Non-pigmented ciliary epithelial cell (primary cell): ENCODE measurements at regions not wholly inside any gene's neighbourhood (a gene's known extent, or its start where the extent isn't known, plus 50 kb on each side); places are given as distances from the start of the nearest gene placed in this dataset.
A peak's percentile ranks its signal among the peaks of the same experiment; 100 is the strongest.

Experiments used
- DNase-seq: peaks from one replicate; pipeline ENCODE4 v3.0.0-alpha.2; 2010; ENCODE audit warnings: low read depth

- no peak for DNase-seq
These were observed 238.4 kb downstream of the ZEB2 start for GRCh38 chr2:144281476-144281875.

- DNase-seq: no peak
These were observed 239.9 kb downstream of the ZEB2 start for GRCh38 chr2:144280009-144280408.

GRCh38 chr2:144279165-144279564 is 240.8 kb downstream of the ZEB2 start:
- DNase-seq: no peak

GRCh38 chr2:144277622-144278354 is 242.1 kb downstream of the ZEB2 start:
- DNase-seq: no peak

- no peak for DNase-seq
These were observed 244.6 kb downstream of the ZEB2 start for GRCh38 chr2:144275340-144275739.

- no peak for DNase-seq
These were observed 245.8 kb downstream of the ZEB2 start for GRCh38 chr2:144274131-144274530.

- no peak for DNase-seq
These were observed 249.0 kb downstream of the ZEB2 start for GRCh38 chr2:144270951-144271350.

- no peak for DNase-seq
These were observed 251.8 kb downstream of the ZEB2 start for GRCh38 chr2:144268036-144268678.

- DNase-seq: no peak
These were observed 252.7 kb downstream of the ZEB2 start for GRCh38 chr2:144267239-144267638.

- DNase-seq: no peak
These were observed 254.3 kb downstream of the ZEB2 start for GRCh38 chr2:144265654-144266053.

- no peak for DNase-seq
These were observed 258.0 kb downstream of the ZEB2 start for GRCh38 chr2:144261966-144262365.

- no peak for DNase-seq
These were observed 258.6 kb downstream of the ZEB2 start for GRCh38 chr2:144261336-144261735.

GRCh38 chr2:144259332-144259731 is 260.6 kb downstream of the ZEB2 start:
- DNase-seq: no peak

- no peak for DNase-seq
These were observed 261.8 kb downstream of the ZEB2 start for GRCh38 chr2:144258154-144258553.

GRCh38 chr2:144256996-144257707 is 262.8 kb downstream of the ZEB2 start:
- peak; percentile 8 for DNase-seq

- no peak for DNase-seq
These were observed 265.3 kb downstream of the ZEB2 start for GRCh38 chr2:144254342-144255235.

- DNase-seq: no peak
These were observed 266.2 kb downstream of the ZEB2 start for GRCh38 chr2:144253743-144254142.

- no peak for DNase-seq
These were observed 267.2 kb downstream of the ZEB2 start for GRCh38 chr2:144252694-144253093.

- no peak for DNase-seq
These were observed 270.8 kb downstream of the ZEB2 start for GRCh38 chr2:144249035-144249637.

- no peak for DNase-seq
These were observed 271.4 kb downstream of the ZEB2 start for GRCh38 chr2:144248350-144249034.

- DNase-seq: no peak
These were observed 275.0 kb downstream of the ZEB2 start for GRCh38 chr2:144244938-144245337.
